ENCODE measurements at regions not wholly inside any gene's neighbourhood (a gene's known extent, or its start where the extent isn't known, plus 50 kb on each side); places are given as distances from the start of the nearest gene placed in this dataset.

DNA sequence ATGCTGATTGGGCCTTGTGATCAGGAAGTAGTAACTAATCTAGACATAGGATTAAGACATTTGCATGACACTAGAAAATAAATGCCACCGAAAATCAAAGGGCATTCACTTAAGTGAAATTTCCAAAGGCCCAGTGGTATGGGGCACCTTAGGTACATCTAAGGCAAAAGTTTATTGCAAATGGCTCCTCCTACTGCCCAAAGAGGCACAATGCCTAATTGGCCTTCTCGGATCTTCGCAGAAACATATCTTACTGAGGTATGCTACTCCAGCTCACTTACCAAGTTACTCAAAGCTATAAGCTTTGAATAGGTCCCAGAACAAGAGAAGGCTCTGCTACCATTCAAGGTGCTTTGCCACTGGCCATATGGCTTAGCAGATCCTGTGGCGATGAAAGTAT is 174.8 kb upstream of the CXCL13 start:
- TF ChIP-seq, protein P1, sequence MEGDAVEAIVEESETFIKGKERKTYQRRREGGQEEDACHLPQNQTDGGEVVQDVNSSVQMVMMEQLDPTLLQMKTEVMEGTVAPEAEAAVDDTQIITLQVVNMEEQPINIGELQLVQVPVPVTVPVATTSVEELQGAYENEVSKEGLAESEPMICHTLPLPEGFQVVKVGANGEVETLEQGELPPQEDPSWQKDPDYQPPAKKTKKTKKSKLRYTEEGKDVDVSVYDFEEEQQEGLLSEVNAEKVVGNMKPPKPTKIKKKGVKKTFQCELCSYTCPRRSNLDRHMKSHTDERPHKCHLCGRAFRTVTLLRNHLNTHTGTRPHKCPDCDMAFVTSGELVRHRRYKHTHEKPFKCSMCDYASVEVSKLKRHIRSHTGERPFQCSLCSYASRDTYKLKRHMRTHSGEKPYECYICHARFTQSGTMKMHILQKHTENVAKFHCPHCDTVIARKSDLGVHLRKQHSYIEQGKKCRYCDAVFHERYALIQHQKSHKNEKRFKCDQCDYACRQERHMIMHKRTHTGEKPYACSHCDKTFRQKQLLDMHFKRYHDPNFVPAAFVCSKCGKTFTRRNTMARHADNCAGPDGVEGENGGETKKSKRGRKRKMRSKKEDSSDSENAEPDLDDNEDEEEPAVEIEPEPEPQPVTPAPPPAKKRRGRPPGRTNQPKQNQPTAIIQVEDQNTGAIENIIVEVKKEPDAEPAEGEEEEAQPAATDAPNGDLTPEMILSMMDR (IDR thresholded peaks at IDR 0.05; ENCODE audit: extremely low read depth in 1 of 2, insufficient read depth in 1 of 2, low read depth in 1 of 2, low read length in 2 of 2), result no peak
- TF ChIP-seq POLR2AphosphoS5 (IDR thresholded peaks at IDR 0.05; ENCODE audit: insufficient read depth, low read depth, low read length), result no peak
- no peak for TF ChIP-seq POLR2A (IDR thresholded peaks at IDR 0.05; ENCODE audit: low read depth, low read length)
- no peak for TF ChIP-seq EZH2 (IDR thresholded peaks at IDR 0.05; ENCODE audit: borderline replicate concordance, low read depth, low read length, severe bottlenecking)

Data from endothelial cell of umbilical vein (primary cell).